Prostate gland (tissue), 2 donors: ENCODE measurements at regions not wholly inside any gene's neighbourhood (a gene's known extent, or its start where the extent isn't known, plus 50 kb on each side); places are given as distances from the start of the nearest gene placed in this dataset.

Source experiments
- DNase-seq: peaks from one replicate; pipeline ENCODE4 v3.0.0-alpha.2; 2019; ENCODE audit warnings: low spot score
- H3K27ac ChIP-seq, 2 donors: fragments of 200-600 bp; sonication (generic); 2 replicates each; pipeline ENCODE4 v1.5.1; 2017 to 2019
- H3K27me3 ChIP-seq: fragments of 200-600 bp; sonication (generic); replicated peaks from 2 replicates; pipeline ENCODE4 v1.5.1; 2019; ENCODE audit not compliant: insufficient read depth
- H3K36me3 ChIP-seq, 2 donors: fragments of 200-600 bp; sonication (generic); 1 replicate in 1 of 2; 2 replicates in 1 of 2; pipeline versions ENCODE4 v1.5.1 to v1.8.1; 2017 to 2019
- H3K4me1 ChIP-seq: fragments of 200-600 bp; sonication (generic); replicated peaks from 2 replicates; pipeline ENCODE4 v1.5.1; 2019
- H3K4me3 ChIP-seq, 2 donors: fragments of 200-600 bp; sonication (generic); 2 replicates each; pipeline ENCODE4 v1.5.1; 2017 to 2019
- H3K9me3 ChIP-seq: fragments of 200-600 bp; sonication (generic); 2 replicates; pipeline ENCODE4 v1.5.1; 2017
- POLR2A ChIP-seq: fragments of 450-650 bp; IDR thresholded peaks from one replicate; pipeline ENCODE4 v1.6.1; 2016; ENCODE audit warnings: antibody characterized with exemption, mild to moderate bottlenecking
- POLR2AphosphoS5 ChIP-seq: sonication (generic); formaldehyde crosslinking; IDR thresholded peaks from one replicate; pipeline ENCODE4 v1.6.1; 2017; ENCODE audit warnings: antibody characterized with exemption
- WGBS: methylation state at CpG from one replicate; pipeline ENCODE4 v1.1.5; 2018; 5-methylcytosine and 5-hydroxymethylcytosine counted together
- intact Hi-C: fragments of 100-400 bp; cut with DNase I; formaldehyde crosslinking; loops from one replicate; pipeline ENCODE4 v1.14.2; 2022
- TF ChIP-seq, protein P1 (sequence below), 4 experiments: fragments of 200-600 bp in 2 of 4; fragments of 450-650 bp in 2 of 4; sonication (generic) in 2 of 4; IDR thresholded peaks; 1 replicate in 3 of 4; 2 replicates in 1 of 4; pipeline ENCODE4 v1.5.1; 2016 to 2019; ENCODE audit warnings: antibody characterized with exemption in 4 of 4, mild to moderate bottlenecking in 2 of 4, moderate library complexity in 2 of 4

DNA sequence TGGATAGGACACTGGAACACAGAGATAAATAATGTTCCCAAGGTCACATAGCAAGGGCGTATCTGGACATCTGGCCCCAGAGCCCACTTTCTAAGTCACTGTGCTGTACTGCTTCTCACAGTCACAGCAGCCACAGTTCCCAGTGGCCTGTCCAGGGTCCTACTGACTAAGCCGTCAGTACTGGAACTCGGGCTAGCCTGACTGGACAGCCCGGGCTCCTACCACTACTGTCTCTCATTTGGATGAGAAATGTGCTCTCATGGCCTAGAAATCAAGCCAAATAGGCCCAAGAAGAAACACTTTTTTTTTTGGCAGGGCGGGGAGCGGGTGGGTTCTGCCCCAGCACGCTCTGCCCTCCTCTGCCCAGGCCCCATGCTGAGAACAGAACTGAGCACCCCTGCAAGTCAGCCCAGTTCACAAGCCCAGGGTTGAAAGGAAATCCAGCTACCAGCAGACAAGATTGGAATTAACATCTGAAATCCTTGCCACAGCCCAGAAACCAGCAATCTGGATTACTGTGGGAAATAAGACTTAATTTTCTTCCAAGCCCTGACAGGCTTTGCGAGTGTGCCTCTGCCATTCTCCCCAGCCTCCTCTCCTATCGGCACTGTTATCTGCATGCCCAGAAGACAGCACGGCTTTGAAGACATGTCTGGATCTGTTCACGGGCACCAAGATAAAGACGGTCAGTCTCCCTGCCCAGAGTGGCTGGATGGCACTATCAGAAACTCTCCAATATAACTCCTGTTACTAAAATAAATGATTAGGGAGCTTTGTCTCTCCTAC, 182.9 kb upstream of the NCAM1 start:
- intact Hi-C loops = no loop called here

DNA sequence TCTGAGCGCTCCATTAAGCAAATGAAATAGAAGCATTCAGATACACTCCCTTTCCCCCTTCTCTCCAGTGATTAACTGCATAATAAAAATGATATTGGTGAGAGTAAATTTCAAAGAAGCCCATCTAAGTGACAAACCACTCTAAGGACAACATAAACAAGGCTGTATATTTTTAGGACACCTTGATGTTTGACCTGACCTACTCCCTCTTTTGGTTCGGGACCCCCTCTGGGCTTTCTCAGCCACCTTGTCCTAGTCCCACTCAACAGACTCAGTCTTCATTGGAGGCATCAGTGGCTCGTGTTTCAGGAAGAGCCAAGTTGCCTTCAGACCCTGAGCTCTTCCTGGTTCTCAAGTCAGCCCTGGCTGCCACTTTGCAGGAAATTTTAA, 182.3 kb upstream of the NCAM1 start:
- no peak for DNase-seq
- TF ChIP-seq, protein P1, sequence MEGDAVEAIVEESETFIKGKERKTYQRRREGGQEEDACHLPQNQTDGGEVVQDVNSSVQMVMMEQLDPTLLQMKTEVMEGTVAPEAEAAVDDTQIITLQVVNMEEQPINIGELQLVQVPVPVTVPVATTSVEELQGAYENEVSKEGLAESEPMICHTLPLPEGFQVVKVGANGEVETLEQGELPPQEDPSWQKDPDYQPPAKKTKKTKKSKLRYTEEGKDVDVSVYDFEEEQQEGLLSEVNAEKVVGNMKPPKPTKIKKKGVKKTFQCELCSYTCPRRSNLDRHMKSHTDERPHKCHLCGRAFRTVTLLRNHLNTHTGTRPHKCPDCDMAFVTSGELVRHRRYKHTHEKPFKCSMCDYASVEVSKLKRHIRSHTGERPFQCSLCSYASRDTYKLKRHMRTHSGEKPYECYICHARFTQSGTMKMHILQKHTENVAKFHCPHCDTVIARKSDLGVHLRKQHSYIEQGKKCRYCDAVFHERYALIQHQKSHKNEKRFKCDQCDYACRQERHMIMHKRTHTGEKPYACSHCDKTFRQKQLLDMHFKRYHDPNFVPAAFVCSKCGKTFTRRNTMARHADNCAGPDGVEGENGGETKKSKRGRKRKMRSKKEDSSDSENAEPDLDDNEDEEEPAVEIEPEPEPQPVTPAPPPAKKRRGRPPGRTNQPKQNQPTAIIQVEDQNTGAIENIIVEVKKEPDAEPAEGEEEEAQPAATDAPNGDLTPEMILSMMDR (IDR thresholded peaks at IDR 0.05) = no peak
- TF ChIP-seq POLR2A = no peak
- no peak for TF ChIP-seq POLR2AphosphoS5
- Histone ChIP-seq H3K36me3 (no peaks in the 10 kb centered on the region), H3K4me1 (no peaks in the 10 kb centered on the region), H3K4me3 (no peak overlapping the region), H3K27ac (no peak overlapping the region), H3K9me3 (no peaks in the 10 kb centered on the region), H3K27me3 (no peaks in the 10 kb centered on the region)
- 67% methylated on average over 3 of the region's 3 CpGs for WGBS
- intact Hi-C loops = no loop called here

More for the DNA sequence above, 182.9 kb upstream of the NCAM1 start:
- Histone ChIP-seq H3K36me3 (no peaks in the 10 kb centered on the region), H3K4me3 (no peak overlapping the region), H3K4me1 (no peaks in the 10 kb centered on the region), H3K9me3 (no peaks in the 10 kb centered on the region), H3K27ac (no peak overlapping the region), H3K27me3 (no peaks in the 10 kb centered on the region)
- 55% methylated on average over 12 of the region's 12 CpGs for WGBS
- TF ChIP-seq, protein P1 (IDR thresholded peaks at IDR 0.05) = no peak
- TF ChIP-seq POLR2AphosphoS5 = no peak
- no peak for TF ChIP-seq POLR2A
- DNase-seq = no peak

DNA sequence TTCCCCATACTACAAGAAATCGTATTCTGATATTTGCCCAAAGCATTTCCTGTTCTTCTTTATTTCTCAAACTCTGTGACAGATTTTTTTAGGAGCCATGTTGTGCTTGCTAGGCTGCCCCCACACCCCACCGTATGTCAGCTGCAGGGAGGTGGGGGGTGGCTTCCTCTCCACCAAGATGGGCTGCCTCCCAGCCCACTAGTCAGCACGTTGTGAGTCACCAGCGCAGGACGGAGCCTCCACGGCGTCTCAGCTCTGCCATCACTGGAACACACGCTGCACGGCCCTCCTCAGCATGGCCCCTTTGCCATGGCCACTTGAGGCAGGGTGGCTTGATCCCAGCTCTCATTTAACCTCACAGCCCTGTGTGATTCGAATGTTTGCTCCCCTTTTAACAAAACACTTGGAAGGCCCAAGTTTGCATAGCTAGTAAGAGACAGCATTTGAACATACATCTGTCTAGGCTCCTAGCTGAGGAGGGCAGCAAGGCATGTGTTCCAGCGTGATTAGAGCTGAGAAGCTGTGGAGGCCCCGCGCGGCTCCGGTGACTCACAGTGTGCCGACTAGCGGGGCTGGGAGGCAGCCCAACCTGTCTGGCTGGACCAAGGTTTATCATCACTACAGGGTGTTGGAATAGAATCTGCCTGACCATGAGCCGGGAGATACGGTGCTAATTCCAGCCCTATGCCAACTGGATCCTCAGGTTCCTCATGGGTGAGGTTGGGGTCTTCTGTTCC, 180.7 kb upstream of the NCAM1 start:
- H3K4me3 ChIP-seq = no peak overlapping the region
- intact Hi-C loops = no loop called here
- H3K36me3 ChIP-seq = no peaks in the 10 kb centered on the region
- H3K9me3 ChIP-seq = no peaks in the 10 kb centered on the region
- DNase-seq = no peak
- peaks cover 5% of the 10 kb centered on the region for H3K27me3 ChIP-seq
- 63% methylated on average over 19 of the region's 19 CpGs for whole genome bisulfite sequencing
- no peak overlapping the region for H3K27ac ChIP-seq
- H3K4me1 ChIP-seq = no peaks in the 10 kb centered on the region
- TF ChIP-seq POLR2A = no peak
- TF ChIP-seq, protein P1 (IDR thresholded peaks at IDR 0.05) = no peak
- TF ChIP-seq POLR2AphosphoS5 = no peak

DNA sequence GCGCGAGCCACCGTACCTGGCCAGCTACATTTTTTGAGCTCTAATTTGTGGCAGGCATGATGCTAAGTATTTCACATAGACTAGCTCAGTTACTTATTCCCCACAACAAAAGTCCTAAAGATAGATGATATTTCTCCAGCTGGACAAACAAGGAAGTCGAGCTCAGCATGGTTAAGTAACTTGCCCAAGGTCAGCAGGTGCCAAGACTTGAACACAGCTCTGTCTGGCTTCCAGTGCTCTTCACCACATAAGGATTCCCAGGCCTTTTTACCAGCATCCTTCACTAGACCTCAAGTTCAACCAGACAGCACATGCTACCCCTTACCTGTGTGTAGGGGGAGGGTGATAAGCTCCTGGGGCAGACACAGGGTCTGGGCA, 177.3 kb upstream of the NCAM1 start:
- intact Hi-C loops = no loop called here
- no peak for DNase-seq
- Histone ChIP-seq H3K27ac (no peak overlapping the region), H3K27me3 (peaks cover 5% of the 10 kb centered on the region), H3K4me3 (no peak overlapping the region), H3K4me1 (no peaks in the 10 kb centered on the region), H3K9me3 (no peaks in the 10 kb centered on the region), H3K36me3 (no peaks in the 10 kb centered on the region)
- TF ChIP-seq POLR2AphosphoS5 = no peak
- TF ChIP-seq POLR2A = no peak
- TF ChIP-seq, protein P1 (IDR thresholded peaks at IDR 0.05) = no peak
- WGBS = 85% methylated on average over 4 of the region's 4 CpGs
